ENCODE measurements at regions not wholly inside any gene's neighbourhood (a gene's known extent, or its start where the extent isn't known, plus 50 kb on each side); places are given as distances from the start of the nearest gene placed in this dataset.

- no peak for DNase-seq
These were observed 131.7 kb downstream of the CLCN4 start for GRCh38 chrX:10288373-10288975.

DNA sequence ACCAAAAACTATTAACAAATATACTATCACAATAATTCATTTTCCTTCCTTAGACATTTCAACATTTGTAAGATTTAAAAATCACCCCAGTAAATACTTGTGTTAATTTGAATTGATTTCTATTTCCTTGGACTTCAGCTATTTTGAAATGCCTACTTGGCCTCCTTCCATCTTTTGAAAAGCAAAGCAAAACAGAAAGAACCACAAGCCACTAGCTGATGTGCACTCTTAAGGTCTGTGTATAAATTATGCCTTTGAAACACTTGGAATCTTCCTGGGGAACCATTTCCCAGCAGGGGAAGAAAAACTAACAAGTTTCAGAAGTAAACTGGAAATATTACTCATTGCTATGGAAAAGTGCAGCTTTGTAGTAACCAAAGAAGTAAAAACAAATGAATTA is 139.8 kb downstream of the CLCN4 start:
- DNase-seq: no peak

DNA sequence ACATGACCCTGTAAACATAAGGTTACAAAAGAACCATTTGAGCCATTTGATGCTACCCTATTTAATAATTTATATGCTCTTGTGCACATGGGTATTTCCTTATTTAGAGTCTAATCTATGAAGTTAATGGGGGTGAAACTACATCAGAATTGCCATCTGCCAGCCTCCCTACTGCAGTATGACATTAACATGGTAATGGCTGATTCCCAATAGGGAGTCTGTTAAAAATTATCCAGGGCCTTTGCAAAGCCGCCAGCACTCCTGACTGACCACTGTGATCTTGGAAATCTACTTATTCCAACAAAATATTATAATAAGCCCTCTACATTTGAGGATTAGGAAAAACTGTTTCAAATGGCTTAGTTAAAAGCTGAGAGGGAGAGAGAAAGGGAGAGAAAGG is 153.7 kb downstream of the CLCN4 start:
- DNase-seq: peak; percentile 26

DNA sequence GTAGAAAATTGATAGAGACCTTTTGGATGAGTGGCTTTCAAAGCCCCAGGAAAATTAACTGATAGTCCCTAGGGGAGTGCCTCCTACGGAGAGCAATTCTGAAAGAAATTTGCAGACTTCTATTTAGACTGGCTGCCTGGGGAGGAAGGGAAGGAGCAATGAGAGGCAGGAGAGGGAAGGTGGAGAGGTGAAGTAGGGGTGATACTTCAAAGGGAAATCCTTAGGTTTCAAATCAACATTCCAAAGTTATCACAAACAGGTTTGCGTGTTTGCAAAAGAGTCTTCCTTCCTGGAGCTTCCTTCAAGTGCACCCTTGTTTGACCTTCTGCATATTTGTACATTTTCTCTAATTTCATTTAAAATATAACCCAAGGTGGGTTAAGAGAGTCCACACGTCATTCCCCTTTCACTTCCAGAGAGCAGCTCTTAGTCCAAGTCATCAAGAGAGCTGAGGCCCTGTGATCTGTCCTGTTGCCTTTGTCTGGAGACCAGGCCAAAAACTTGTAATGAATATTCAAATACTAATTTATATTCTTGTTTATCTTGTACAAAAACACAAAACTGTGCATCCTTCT is 157.8 kb downstream of the CLCN4 start:
- DNase-seq: no peak

DNA sequence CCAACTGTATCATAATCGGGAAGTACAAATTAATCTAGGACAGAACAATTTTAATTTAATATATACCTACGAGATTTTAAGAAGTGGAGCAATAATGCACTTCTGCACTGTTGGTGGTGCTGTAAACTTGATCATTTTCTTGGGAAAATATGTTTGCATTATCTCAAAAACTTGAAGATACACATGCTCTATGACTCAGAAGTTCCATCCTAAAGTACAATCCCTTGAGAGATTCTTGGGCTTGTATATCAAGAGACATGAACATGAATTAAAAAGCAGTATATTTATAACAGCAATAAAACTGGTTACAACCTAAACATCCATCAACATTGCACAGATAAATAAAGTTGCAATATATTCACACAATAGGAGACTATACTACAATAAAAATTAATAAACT is 168.8 kb downstream of the CLCN4 start:
- no peak for DNase-seq

DNA sequence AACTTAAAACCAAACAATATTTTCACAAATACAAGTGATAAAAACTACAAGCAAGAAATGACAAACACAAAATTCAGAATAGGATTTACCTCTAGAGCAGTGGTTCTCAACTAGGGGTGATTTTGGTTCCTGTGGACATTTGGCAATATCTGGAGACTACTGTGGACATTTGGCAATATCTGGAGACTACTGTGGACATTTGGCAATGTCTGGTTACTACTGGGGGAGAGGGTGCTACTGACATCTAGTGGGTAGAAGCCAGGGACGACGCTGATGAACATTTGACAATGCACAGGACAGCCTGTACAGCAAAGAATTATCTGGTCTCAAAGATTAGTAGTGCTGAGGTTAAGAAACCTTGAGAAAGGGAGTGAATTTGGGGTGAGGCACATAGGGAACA is 169.8 kb downstream of the CLCN4 start:
- DNase-seq: peak; percentile 30

- DNase-seq: peak; percentile 76
These were observed 170.9 kb downstream of the CLCN4 start for GRCh38 chrX:10327651-10328050.

DNA sequence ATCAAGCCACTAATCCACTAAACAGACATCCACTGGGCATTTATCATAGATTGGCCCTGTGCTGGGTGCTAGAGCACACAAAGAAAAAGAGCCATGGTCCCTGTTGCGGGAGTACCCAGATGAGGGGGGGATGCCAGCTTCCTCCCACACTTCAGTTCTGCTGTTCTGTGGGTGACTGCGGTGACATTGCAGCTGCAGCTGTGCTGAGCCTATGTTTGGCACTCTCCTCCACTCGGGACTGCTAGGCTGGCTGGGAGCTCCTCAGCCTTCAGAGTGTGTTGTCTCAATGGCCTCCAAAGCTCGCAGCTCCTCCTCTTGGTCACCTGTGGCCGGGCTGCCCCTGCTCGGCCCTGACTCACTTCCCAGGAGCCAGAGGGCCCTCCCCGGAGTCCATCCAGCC is 173.2 kb downstream of the CLCN4 start:
- DNase-seq: no peak

DNA sequence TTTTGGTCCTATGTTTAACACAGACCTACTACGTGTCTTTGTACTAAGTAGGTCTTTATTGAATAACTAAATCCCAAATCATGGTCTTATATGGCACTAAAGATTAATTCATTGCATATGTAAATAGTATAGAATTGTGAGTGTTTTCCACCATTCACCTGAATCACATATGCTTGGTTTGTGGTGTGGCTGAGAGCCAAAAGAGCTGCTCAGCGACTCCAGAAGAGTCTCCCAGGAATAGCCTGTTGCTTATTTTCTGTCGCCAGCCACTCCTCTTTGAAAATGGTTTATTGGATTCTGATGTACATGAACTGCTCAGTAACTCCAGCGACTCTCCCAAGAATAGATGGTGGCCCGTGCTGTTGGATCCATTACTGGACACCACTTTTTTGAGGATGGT is 184.5 kb downstream of the CLCN4 start:
- DNase-seq: no peak

DNA sequence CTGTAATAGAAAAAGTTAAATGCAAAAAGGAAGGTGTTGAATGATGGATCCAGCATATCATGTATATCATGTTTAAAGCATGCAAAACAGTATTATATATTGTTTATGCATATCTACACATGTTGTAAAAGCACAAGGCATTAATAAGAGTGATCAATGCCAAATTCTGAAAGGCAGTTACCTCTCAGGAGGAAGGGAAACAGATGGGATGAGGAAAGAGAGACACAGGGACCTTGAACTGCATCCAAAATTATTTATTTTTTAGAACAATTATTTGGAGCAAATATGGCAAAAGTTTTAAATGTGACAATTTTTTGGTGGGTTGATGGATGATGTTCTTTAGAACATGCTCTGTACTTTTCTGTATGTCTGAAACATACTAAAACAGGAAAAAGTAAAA is 193.4 kb downstream of the CLCN4 start:
- DNase-seq: no peak

DNA sequence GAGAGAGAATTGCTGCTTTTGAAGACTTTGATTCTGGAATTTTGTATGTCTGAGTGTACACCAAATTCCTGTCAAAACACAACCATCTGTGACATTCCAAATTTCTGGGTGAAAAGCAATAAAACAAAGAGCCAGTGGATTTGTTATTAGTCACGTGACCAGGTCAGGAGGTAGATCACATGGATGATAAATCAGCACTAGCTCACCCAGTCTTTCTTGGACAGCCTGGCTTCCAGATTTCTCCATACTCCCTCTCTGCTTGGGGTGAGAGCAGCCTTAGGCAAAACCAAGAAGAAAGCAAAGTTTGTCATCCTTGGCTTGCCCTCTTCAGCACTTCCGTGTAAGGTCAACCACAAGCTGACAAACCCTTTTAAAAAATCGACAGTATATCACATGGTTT is 194.2 kb downstream of the CLCN4 start:
- no peak for DNase-seq

GRCh38 chrX:10352536-10352935 is 195.8 kb downstream of the CLCN4 start:
- DNase-seq: no peak

- no peak for DNase-seq
These were observed 200.2 kb downstream of the CLCN4 start for GRCh38 chrX:10356979-10357378.

DNA sequence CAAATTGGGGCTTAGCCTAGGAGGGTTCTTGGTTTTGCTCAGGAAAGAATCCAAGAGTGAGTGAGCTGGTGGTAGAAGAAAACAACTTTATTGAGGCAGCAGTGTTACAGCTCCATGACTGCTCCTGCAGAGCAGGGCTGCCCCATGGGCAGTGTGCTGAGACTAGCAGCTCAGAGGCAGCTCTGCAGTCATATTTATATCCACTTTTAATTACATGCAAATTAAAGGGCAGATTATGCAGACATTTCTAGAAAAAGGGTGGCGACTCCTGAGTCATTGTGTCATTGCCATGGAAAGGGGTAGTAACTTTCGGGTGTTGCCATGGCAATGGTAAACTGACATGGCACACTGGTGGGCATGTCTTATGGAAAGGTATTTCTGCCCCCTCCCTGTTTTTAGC is 202.2 kb downstream of the CLCN4 start:
- DNase-seq: no peak

- DNase-seq: peak; percentile 17
These were observed 203.3 kb downstream of the CLCN4 start for GRCh38 chrX:10360116-10360515.

GRCh38 chrX:10365532-10366265 is 208.9 kb downstream of the CLCN4 start:
- no peak for DNase-seq

GRCh38 chrX:10367406-10367805 is 210.6 kb downstream of the CLCN4 start:
- DNase-seq: peak; percentile 16

GRCh38 chrX:10370976-10371375 is 214.2 kb downstream of the CLCN4 start:
- no peak for DNase-seq

- no peak for DNase-seq
These were observed 220.7 kb downstream of the CLCN4 start for GRCh38 chrX:10377427-10377826.

DNA sequence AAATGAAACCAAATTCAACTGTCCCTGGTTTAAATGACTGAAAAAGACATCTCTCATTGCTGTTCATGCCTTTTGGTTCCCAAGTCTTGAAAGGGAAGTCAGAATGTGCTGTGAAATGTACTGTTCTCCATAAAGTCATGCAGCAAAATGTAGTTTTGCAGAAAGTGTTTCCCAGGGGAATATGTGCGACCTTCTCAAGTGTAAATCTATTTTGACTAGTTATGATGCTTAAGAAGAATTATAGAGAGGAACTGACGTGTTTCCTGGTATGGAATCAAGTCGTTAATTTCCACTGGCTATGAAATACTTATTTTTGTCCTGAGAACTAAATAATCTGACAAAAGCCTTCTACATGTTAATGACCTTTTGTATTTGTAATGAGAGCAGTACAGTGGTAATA is 223.1 kb downstream of the CLCN4 start:
- peak; percentile 35 for DNase-seq

- DNase-seq: no peak
These were observed 223.5 kb downstream of the CLCN4 start for GRCh38 chrX:10380300-10380699.

DNA sequence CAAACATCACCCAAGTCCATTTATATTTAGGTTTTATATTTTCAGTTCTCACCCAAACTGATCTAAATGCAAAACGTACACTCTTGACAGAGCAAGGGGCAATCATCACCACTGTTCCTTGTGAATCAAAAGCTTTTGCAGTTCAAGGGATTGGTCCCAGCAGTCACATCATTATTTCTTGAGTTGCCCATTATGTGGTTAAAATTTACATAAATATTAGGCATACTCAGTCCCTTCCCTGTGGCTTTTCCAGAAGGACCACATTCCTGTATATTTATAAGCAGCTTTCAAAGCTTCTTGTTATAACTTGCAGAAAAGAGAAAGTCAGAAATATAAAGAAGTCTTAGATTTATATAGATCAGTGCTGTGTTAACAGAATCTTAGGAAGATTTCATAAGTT is 224.4 kb downstream of the CLCN4 start:
- DNase-seq: no peak

GRCh38 chrX:10387011-10387410 is 230.2 kb downstream of the CLCN4 start:
- no peak for DNase-seq

DNA sequence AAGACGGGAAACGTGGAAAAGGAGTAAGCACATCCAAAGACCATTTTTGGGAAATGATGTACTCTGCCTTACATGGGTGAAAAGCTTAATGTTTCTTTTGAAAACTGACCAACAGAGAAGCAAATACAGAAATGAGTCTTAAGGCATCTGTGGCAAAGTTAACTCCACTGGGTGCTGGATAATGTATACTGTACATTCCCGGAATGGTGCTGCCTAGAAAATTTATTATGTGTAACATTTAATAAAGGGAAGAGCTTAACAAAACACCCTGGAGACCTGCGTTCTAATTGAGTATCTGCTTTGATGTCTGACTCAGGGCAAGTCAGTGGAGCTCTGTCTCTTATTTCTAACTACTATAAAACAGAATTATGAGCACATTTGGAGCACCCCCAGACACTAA is 230.2 kb downstream of the MID1 start:
- no peak for DNase-seq

- DNase-seq: no peak
These were observed 227.1 kb downstream of the MID1 start for GRCh38 chrX:10393241-10393640.
